ENCODE measurements at regions not wholly inside any gene's neighbourhood (a gene's known extent, or its start where the extent isn't known, plus 50 kb on each side); places are given as distances from the start of the nearest gene placed in this dataset.
"Not testable (repeated sequence)": the region's sequence is repeated elsewhere in the genome, so short reads cannot be mapped to it uniquely, and the experiment has no call there.

DNA sequence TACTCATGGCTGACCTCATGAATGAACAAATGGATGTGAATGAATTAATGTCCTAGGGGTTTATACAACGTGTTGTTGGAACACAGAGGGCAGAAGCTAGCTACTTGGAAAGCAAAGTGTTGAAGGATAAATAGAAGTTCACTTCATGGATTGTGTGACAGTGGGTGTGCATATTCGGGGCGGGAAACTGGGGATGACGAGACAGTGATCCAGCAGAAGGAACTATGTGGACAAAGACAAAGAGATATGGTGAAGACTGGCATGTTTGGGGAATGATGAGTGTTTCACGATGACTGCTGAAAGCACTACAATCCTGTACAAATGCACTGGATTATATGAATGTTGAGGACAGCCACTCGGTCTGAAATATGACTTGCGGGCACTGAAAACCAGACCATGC, 250.5 kb upstream of the C16orf82 start:
- DNase-seq: no peak

DNA sequence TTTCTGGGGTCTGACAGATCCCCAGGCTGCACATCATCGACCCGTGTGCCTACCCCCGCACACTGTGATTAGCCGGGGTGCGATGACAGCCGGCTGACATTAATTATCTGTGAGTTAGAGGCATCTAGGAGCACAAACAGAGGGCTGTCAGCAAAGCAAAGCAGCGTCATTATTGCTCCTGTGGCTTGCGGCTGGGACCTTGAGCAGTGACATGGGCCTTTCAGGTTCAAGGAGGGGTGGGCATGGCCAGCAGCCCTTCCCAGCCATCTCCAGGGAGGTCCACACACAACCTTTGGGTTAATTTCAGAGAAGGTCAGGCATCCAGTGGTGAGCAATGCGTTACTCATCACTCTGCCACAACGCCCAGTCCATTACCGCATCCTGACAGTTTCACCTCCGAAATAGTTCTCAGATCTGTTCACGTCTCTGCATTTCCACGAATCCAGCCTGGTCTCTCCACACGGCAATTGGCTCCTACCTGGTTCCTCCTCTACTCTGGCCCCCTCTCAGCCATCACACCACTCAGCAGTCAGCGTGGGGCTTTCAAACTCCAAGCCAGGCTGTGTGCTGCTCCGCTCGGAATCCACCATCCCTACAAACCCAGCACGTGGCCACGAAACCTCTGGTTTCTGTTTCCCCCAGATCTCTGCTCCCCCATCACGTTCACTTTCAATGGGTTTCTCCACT, 249.7 kb upstream of the C16orf82 start:
- DNase-seq: no peak

DNA sequence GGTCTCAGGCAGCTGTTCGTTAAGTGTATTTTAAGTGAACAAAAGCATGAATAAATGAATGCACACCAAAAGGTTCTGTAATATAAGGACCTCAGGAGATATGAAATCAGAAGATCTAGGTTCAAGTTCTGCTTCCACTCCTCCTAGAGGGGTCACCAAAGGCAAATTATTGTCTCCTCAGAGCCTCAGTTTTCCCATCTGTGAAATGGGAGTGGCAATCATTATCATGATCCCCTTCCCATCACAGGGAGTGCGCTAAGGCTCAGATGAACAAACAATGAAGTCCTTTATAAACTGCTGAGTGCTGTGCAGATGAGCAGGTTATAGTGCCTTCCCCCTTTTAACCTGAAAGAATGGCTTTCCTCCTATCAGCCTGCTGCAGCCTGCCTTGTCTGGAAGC, 248.3 kb upstream of the C16orf82 start:
- no peak for DNase-seq

DNA sequence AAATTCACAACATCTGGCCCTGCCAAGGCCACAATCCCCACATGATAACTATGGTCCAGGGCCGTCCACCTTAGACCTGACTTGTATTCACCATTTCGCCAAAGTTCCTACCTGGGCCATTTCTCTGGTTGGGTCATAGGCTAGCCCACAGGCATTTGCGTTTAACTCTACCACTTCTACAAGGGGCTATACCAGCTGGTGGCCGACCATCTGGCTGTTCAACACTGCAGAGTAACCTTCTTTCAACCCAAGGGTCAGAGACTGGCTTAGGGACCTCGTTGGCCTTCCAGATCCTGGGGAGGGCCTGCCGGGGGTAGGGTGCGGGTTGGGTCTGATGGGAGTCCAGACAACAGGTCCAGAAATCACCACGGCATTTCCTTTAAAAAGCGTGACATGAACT, 242.3 kb upstream of the C16orf82 start:
- DNase-seq: no peak

DNA sequence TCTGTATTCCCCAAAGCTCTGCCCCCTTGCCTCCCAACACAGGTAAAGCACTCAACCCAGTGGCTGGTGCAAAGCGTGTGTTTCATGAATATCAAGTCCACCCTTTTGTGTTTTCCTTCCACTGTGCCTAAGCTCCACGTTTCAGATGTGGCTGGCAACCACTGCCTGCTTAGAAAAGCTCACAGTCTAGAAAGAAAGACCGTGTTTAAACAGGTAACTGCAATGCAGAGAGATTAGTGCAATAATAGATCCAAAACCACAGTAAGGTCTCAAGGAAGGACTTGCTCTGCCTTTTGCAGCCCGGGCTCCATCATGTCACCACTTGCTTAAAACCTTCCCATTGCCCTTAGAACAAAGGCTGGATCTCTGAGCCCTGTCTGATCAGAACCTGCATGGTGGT, 240.2 kb upstream of the C16orf82 start:
- DNase-seq: no peak

DNA sequence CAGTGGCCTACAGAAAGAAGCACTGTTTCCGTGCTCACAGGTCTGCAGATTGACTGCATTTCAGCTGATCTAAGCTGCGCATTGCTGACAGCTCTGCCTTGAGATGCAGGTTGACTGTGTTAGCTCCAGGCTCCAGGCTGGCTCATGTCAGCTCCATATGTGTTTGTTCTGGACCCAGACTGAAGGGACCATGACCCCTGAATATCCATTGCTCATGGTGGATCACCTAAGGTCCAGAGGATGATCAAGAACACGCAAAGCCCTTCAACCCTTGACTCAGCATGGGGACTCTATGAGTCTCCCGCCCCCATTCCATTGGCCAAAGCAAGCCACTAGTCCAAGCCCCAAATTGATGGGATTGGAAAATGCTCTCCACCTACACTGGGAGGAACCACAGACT, 239.3 kb upstream of the C16orf82 start:
- no peak for DNase-seq

DNA sequence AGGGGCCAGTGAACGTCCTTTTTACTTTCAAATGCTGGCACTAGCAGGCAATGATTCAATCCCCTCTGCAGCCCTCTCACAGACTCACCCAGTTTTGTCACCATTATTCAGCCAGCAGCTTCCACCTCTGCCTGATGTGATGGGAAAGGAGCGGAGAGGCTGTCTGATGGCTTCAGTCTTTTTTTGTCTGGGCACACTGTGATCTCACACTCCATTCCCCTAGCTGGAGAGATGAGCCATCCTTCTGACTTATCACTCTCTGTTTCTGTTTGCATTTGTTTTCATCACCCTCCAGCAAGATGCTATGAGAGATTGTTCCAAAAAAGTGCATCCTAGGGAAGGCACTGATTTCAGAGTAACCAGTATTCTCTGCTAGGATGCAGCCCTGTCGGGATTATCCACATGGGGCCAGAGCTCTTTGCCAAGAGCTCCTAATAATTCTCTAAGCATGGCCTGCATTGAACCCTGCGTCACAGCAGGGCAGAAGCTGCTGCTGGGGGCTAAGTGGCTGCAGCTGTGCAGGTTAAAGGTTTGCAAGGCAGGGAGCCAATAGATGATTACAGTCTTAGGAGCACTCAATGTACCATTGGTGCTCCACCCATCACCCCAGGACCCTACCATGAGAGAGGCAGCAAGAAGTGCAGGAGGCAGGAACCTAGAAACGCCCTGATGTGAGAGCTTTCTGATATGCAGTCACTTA, 236.1 kb upstream of the C16orf82 start:
- no peak for DNase-seq

DNA sequence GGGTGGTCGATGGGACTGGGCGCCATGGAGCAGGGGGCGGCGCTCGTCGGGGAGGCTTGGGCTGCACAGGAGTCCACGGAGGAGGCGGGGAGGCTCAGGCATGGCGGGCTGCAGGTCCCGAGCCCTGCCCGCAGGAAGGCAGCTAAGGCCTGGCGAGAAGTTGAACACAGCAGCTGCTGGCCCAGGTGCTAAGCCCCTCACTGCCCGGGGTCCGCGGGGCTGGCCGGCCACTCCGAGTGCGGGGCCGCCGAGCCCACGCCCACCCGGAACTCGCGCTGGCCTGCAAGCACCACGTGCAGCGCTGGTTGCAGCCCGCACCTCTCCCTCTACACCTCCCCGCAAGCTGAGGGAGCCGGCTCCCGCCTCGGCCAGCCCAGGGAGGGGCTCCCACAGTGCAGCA, 230.6 kb upstream of the C16orf82 start:
- not testable (repeated sequence) for DNase-seq

DNA sequence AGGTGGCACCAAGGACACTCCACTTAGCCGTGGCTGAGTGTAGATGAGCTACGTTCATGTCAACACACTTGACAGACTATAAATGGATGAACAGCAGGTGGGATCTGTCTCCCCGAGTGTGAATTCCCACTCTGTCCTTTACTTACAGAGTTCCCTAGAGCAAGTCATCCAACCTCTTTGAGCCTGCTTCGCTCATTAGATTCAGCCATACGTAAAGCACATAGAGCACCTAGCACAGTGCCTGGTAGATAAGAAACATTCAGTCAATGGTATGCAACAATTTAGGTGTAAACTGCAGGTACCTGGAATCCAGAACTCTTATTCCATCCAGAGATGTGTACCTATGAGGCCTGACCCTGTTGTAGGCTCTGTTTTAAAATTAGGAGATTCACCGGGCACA, 227.8 kb upstream of the C16orf82 start:
- no peak for DNase-seq

DNA sequence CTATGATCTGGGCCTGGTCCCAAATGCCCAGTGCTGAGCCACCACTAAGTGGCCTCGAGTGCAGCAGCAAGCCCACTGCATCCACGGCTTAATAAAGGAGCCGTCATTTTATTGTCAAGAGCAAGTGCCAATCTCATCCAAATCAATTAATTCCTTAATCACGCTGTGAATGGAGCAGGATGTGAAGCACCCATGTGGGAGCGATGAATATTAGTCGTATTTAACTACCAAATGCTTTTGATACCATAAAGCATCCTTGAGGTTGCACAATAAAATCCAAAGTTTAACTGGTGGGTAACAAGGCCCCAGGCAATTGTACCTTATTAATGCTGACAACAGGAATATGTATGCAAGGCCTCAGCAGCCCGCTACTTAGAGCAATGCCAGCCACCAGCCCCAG, 226.0 kb upstream of the C16orf82 start:
- no peak for DNase-seq

DNA sequence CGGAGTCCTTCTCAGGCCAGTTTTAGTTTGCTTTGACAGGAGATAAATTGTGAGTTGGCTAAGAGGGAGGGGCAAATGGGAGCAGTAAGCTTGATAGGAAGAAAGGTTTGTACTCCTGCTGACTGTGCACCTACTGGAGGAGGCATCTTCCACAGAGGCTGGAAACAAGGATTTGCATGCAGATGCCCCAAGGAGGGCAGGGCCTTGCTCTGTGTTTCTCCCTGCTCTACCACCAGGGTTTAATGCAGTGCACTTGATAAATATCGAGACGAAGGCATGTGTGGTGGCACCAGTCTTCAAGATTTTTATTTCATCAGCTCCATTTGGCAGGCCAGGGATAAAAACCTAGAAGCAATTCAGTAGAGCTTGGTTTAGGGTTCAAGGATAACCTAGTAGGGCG, 210.5 kb upstream of the C16orf82 start:
- DNase-seq: no peak

DNA sequence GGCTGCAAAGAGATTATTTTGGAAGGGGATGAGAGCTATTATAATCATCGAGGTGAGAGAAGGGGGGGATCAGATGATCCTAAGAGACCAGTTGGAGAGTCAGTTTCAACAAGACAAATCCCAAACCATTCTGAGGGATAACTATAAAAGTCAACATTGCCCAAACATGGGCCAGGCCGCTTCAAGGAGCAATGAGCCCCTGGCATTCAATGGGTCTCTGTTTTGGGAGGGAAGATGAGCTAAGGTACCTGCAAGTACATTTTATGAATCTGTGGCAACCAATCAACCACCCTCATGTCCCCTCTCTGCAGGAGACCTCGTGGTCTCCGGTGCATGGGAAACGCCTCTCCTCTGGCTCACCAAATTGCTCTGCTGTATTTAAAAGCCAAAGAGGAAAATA, 209.9 kb upstream of the C16orf82 start:
- DNase-seq: no peak

DNA sequence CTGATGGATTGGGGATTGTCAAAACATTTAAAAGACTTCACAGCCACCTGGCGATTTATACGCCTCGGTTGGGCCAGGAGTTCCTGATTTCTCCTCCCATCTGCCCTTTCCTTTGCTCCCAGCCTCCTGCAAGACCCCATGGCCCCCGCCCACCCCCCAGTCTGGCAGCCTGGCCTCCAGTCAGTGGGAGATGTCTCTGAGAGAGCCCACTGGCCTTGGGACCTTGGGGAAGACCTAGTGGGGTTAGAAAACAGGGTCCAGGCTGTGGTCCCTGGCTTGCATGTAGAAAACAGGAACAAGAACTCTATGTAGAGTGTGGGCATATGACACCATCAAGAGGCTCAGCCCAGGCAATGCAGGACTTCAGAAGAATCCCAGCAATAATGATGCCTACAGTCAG, 209.4 kb upstream of the C16orf82 start:
- DNase-seq: no peak

DNA sequence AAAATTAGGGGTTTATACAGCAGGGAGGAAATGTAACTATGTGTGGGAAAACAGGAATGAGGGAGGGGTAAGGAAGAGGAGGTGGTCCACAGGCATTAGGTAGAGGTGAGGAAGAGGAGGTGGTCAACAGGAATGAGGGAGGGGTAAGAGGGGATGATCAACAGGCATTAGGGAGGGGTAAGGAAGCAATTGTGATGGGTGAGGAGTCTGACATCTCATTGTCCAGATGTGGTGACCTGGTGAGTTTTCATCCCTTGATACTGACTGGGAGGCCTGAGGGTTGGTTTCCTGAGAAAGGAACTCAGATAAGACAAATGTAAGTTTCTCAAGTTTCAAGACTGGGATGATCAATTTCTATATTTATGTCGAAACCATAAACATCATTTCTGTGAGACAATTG, 206.2 kb upstream of the C16orf82 start:
- DNase-seq: no peak

DNA sequence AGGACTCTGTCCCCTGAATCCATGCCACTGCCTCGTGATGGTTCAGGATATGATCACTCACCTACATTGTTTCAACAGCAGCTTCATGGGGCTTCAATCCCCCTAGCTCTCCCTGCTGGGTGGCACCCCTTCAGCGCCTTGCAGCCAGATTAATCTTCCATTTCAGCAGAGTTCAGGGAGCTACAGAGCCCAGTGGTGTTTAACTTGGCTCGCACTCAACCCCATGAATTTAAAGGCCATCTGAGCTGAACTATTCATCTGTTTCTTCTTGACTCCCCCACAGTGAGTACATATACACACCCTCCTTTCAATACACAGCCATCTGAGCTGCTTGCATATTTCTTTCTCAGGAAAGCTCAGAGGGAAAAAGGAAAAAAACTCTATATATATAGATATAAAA, 202.8 kb upstream of the C16orf82 start:
- no peak for DNase-seq

DNA sequence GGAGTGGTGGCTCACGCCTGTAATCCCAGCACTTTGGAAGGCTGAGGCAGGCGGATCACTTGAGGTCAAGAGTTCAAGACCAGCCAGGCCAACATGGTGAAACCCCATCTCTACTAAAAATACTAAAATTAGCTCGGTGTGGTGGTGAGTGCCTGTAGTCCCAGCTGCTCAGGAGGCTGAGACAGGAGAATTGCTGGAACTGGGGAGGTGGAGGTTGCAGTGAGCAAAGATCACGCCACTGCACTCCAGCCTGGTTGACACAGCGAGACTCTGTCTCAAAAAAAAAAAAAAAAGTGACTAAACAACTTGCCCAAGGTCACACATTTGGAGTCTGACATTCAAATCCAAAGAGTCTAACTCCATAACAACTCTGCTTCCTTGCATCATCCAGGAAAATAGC, 192.4 kb upstream of the C16orf82 start:
- DNase-seq: not testable (repeated sequence)

DNA sequence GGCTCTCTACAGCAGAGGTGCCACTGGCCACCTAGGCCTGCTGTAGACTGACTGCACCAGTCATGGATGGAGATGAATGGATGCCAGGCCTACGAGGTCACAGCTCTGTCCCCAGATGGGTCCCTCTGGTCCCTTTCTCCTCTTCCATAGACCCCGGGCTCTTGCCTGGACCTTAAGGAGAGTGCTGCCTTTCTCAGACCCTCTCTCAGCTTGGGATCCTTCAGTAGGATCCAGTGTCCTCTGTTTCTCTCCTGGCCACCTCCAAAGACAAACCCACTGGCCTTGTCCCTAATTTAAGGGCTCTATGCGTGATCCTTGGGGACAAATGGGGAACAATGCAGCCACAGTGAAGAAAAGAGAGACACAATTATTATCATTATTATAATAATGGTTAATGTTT, 189.3 kb upstream of the C16orf82 start:
- no peak for DNase-seq

DNA sequence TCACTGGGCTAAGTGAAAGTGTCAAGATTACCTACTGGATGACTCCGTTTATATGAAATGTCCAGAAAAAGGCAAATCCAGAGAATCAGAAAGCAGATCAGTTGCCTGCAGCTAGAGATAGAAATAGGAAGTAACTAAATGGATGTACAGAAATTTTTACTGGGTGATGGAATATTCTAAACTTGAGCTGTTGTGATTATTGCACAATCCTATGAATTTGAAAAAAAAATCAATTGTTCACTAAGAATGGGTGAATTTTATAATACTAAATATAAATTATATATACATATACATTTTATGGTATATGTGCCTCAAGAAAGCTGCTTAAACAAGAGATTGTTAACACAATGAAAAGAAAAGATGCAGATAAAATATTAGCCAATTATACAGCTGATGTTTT, 181.1 kb upstream of the C16orf82 start:
- no peak for DNase-seq

DNA sequence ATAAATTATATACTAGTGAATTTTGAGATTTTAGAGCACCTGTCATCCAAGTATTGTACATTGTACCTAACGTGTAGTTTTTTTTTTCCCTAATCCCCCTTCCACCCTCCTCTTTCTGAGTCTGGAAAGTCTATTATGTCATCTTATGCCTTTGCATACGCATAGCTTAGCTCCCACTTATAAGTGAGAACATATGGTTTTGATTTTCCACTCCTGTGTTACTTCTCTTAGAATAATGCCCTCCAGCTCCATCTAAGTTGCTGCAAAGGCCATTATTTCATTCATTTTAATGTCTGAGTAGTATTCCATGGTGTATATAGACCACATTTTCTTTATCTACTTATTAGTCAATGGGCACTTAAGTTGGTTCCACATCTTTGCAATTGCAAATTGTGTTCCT, 177.0 kb upstream of the C16orf82 start:
- DNase-seq: no peak

DNA sequence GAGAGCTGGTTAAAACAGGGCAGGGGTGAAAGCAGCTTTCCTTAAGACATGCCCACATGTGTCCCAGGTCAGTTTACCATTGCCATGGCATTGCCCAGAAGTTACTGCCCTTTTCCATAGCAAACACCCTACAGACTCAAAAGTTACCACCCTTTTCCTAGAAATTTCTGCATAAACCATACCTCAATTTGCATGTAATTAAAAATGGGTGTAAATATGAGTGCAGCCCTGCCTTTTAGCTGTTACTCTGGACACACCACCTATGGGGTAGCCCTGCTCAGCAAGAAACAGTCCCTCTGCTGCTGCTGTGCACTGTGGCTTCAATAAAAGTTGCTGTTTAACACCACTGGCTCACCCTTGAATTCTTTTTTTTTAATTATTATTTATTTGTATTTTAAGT, 168.5 kb upstream of the C16orf82 start:
- no peak for DNase-seq

DNA sequence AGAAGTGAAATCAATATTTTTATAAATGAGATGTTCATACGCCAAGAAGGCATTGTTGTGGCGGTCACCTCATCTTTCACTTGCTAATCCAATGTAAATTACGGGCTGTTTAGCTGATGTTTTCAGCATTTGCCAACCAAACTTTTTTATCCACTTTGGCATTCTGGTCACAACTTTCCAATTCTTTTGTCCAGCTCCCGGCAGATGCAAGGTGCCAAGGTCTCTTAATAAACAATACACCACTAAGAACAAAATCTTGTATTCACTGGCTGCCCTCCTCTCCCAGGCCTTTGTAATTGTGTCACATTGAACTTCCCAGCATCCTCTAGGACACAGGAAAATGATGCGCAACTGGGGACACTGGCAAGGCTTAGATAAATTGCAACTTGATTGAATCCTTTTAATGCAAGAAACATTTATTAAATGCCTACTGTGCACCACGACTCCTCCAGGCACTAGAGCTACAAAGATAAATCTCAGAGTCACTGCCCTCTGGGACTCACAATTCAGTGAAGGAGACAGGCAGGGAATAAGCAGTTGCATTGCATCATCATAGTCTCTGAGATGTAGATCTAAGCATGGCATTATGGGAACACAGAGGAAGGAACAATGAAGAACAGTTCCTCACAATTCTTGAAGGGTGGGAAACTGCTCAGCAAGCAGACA, 165.4 kb upstream of the C16orf82 start:
- no peak for DNase-seq

DNA sequence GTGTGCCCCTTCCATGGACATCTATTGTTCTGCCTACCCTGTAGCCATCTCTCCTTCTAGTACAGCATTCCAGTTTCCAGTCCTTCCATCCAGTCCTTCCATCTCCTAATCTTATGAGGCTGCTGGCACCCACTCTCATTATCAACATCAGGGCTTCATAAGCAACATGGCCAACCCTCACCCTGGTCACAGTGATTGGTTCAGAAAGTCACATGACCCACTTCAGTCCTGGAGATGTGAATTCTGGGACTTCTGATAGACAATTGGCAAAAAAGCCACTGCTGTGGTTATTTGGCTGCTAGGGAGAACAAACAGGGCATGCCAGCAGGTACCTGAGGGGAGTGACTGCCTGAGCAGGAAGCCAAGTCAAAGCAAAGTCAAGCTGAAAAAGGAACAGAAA, 164.7 kb upstream of the C16orf82 start:
- no peak for DNase-seq

DNA sequence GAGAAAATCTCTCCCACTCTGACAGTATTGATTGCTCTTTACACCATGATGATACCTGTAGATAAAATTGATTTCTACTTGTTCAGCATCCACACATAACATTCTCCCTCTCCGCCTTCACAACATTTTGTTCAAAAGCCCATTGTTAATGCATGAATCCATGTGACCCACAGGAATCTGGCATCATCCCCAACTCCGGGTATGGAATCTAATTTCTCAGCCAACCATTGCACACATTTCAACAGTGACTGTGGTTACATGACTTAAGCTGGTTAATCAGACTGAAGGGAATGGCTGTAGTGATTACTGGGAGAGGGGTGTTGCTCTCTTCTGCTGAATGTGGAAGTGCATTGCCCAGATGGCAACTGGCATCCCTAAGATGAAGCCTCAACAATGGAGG, 161.4 kb upstream of the C16orf82 start:
- no peak for DNase-seq

DNA sequence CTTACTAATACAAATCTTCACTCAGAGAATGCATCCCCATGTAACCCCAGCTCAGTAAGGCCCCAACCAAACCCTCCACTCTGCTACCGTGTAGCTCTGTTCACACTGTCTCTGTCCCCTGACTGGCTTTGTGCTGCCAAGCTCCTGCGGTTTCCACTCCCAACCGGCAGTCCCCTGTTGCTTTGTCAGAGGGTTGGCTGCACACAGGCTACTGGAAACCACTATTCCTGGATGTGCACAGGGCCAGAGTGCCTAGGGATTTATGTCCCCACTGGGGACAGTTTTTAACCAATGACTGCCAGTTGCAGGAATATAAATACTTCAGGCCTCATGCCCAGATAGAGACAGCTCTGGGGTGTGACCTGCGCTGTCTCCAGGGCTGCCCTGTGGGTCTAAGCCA, 157.1 kb upstream of the C16orf82 start:
- no peak for DNase-seq

DNA sequence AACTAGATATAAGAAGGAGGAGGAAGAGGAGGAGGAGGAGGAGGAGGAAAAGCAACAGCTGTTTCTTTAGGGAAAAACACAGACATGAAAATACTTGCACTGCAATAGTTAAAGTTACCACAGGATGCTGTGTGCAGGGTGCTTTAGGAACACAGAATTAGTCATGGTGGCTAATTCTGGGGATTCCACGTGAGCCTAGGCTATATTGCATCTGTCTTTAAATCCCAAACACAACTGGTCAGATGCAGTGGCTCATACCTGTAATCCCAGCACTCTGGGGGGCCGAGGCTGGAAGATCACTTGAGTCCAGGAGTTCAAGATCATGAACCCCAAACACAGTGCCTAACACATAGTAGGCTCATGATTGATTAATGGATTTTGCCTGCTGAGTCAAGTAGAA, 155.3 kb upstream of the C16orf82 start:
- no peak for DNase-seq
